Loucy (cell line): ENCODE measurements at regions not wholly inside any gene's neighbourhood (a gene's known extent, or its start where the extent isn't known, plus 50 kb on each side); places are given as distances from the start of the nearest gene placed in this dataset.

Experiments used
- EZH2phosphoT487 ChIP-seq: fragments of 200-600 bp; IDR thresholded peaks from 2 replicates; pipeline ENCODE4 v1.6.1; 2018; ENCODE audit warnings: antibody characterized with exemption, mild to moderate bottlenecking, moderate library complexity, borderline replicate concordance
- TF ChIP-seq, protein P1 (sequence below): fragments of 200-600 bp; sonication (generic); conservative IDR thresholded peaks from 2 replicates; pipeline ENCODE4 v1.5.1; 2014; ENCODE audit warnings: mild to moderate bottlenecking, antibody characterized with exemption, low read length

DNA sequence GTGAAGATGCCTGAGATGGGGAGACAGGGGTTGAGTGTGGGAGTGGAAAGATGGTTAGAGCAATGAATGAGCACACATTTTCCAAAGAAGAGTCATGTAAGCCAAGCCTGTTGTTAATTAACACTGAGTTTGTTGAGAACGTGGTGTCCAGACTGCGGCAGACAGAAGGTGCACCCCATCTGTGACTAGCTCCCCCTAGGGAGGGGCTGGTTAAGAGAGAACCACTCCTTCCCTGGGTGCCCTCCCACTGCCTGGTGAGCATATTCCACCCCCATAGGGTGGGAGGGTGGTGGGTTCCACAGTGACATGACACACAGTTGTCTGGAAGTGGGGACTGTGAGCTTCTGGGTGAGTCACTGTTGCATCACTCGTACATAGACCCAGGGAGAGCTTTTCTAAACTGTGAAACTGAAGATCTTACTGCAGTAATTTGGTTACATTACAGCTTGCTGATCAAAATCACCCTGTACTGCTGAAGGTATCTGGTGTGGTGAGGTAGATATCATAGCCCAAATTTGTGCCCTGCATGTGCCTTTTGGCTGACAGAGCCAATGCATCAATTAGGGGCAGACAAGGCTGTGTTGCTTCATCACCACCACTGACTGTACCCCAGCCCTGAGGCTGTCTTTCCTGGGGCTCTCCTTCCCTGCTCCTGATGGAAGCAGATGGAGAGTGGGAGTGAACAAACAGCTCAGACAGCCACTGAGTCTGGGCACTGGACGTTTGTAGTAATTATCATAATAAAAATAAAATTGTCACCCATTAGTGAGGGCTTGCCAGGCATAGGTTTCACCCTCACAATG lies 150.9 kb downstream of the EMP1 start:
- TF ChIP-seq, protein P1, sequence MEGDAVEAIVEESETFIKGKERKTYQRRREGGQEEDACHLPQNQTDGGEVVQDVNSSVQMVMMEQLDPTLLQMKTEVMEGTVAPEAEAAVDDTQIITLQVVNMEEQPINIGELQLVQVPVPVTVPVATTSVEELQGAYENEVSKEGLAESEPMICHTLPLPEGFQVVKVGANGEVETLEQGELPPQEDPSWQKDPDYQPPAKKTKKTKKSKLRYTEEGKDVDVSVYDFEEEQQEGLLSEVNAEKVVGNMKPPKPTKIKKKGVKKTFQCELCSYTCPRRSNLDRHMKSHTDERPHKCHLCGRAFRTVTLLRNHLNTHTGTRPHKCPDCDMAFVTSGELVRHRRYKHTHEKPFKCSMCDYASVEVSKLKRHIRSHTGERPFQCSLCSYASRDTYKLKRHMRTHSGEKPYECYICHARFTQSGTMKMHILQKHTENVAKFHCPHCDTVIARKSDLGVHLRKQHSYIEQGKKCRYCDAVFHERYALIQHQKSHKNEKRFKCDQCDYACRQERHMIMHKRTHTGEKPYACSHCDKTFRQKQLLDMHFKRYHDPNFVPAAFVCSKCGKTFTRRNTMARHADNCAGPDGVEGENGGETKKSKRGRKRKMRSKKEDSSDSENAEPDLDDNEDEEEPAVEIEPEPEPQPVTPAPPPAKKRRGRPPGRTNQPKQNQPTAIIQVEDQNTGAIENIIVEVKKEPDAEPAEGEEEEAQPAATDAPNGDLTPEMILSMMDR: no peak
- TF ChIP-seq EZH2phosphoT487: no peak
